NOMO-1 treated with DMSO at 0.1 percent for 48 hours (cell line): ENCODE measurements at regions not wholly inside any gene's neighbourhood (a gene's known extent, or its start where the extent isn't known, plus 50 kb on each side); places are given as distances from the start of the nearest gene placed in this dataset.
"Not testable (repeated sequence)": the region's sequence is repeated elsewhere in the genome, so short reads cannot be mapped to it uniquely, and the experiment has no call there.

ENCODE experiments used
- DNase-seq: peaks from one replicate; lab custom pipeline; 2025; ENCODE audit not compliant: unreplicated experiment; lab: John Stamatoyannopoulos, UW

GRCh38 chr1:230493264-230493663, 67.1 kb upstream of the PGBD5 start:
- DNase-seq, result no peak

DNA sequence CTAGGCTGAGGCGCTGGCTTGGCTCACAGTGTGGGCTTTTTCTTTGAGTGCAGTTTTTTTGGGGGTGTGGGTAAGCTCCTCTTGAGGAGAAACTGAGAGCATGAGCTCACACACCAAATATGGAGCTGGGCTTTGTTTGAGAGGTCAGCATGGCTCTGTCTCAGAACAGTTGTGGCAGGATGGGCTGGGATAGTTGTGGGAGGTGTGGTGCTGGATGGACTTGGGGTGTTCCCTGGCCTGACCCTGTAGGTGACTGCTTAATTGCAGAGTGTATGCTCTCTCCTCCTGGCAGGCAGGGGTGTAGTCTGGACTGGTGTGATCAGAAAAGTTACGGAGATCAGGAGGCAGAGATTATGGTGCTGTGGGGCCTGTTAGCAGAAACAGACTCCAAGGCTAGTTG, 64.3 kb upstream of the PGBD5 start:
- DNase-seq, result no peak

DNA sequence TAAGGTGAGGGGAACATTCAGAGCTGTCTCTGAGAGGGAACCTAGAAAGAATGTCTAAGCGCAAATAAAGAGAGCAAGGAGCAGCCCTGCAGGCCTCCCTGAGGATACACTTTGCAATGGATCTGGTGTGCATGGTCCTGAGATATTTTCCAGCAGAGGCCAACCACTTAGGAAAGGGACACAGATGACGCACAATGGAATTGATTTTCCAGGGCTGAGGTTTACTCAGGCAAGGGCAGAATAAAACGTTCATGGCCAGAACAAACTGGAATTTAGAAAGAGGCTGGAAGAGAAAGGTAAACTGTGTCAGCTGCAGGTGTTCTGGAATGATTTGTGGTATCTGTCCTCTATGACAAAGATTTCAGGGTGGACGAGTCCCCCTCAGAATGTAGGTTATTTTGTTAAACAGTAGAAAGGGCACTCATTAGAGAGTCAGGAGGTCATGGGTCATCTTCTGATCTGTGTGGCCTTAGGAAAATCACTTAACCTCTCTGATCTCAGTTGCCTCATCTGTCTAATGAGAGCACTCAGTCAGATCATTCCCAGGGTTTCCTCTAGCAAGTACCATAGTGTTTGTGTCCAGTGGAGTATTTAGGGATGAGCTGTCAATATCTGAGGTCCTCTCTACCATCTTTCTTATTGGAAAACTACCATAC, 61.8 kb upstream of the PGBD5 start:
- DNase-seq, result no peak

DNA sequence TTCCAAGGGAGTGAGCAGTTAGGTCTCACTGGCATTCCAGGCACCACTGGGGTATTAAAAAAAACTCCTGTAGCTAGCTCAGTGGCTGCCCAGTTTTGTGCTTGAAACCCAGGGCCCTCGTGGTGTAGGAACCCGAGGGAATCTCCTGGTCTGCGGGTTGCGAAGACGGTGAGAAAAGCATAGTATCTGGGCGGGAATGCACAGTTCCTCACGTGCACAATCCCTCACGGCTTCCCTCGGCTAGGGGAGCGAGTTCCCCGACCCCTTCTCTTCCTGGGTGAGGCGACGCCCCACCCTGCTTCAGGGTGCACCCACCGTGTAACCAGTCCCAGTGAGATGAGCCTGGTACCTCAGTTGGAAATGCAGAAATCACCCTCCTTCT, 50.5 kb upstream of the PGBD5 start:
- DNase-seq, result no peak

DNA sequence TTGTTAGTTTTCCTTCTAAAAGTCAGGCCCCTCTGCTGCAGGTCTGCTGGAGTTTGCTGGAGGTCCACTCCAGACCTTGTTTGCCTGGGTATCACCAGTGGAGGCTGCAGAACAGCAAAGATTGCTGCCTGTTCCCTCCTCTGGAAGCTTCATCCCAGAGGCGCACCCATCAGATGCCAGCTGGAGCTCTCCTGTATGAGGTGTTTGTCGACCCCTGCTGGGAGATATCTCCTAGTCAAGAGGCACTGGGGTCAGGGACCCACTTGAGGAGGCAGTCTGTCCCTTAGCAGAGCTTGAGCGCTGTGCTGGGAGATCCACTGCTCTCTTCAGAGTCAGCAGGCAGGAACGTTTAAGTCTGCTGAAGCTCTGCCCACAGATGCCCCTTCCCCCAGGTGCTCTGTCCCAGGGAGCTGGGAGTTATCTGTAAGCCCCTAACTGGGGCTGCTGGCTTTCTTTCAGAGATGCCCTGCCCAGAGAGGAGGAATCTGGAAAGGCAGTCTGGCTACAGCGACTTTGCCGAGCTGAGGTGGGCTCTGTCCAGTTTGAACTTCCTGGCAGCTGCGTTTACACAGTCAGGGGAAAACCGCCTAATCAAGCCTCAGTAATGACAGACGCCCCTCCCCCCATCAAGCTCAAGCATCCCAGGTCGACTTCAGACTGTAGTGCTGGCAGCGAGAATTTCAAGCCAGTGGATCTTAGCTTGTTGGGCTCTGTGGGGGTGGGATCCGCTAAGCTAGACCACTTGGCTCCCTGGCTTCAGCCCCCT, 49.9 kb upstream of the PGBD5 start:
- DNase-seq, result not testable (repeated sequence)
